Gastrocnemius medialis (tissue), 4 donors: ENCODE measurements at regions not wholly inside any gene's neighbourhood (a gene's known extent, or its start where the extent isn't known, plus 50 kb on each side); places are given as distances from the start of the nearest gene placed in this dataset.

Experiments used
- ATAC-seq, 2 donors: fragments of 150-250 bp; one replicate each; pipeline ENCODE4 v1.9.1; 2016
- DNase-seq, 2 donors: peaks; one replicate each; pipeline ENCODE4 v3.0.0-alpha.2; 2019
- H3K27ac ChIP-seq, 4 donors: fragments of 200-600 bp; sonication (generic); 1 replicate in 1 of 4; 2 replicates in 3 of 4; pipeline ENCODE4 v1.5.1; 2016 to 2018; ENCODE audit warnings: mild to moderate bottlenecking in 2 of 4, moderate library complexity in 1 of 4
- H3K27me3 ChIP-seq, 3 donors: fragments of 200-600 bp; sonication (generic) in 2 of 3; 1 replicate in 1 of 3; 2 replicates in 2 of 3; pipeline versions ENCODE4 v1.5.1 to v1.6.0; 2016 to 2019; ENCODE audit warnings: mild to moderate bottlenecking in 1 of 3, moderate library complexity in 1 of 3
- H3K36me3 ChIP-seq, 2 donors: fragments of 200-600 bp; sonication (generic) in 1 of 2; one replicate each; pipeline ENCODE4 v1.5.1; 2017 to 2018
- H3K4me1 ChIP-seq, 2 donors: fragments of 200-600 bp; sonication (generic) in 1 of 2; one replicate each; pipeline ENCODE4 v1.5.1; 2016 to 2017; ENCODE audit warnings: mild to moderate bottlenecking in 2 of 2
- H3K4me3 ChIP-seq, 4 donors: fragments of 200-600 bp; sonication (generic) in 3 of 4; 1 replicate in 1 of 4; 2 replicates in 3 of 4; pipeline ENCODE4 v1.5.1; 2016 to 2019; ENCODE audit warnings: mild to moderate bottlenecking in 2 of 4
- H3K9me3 ChIP-seq, 3 donors: fragments of 200-600 bp; sonication (generic) in 2 of 3; 1 replicate in 1 of 3; 2 replicates in 2 of 3; pipeline ENCODE4 v1.5.1; 2016 to 2019
- CTCF ChIP-seq, 5 experiments: fragments of 450-650 bp in 3 of 5; fragments of 200-600 bp in 2 of 5; sonication (generic) in 2 of 5; IDR thresholded peaks in 4 of 5; conservative IDR thresholded peaks in 1 of 5; 1 replicate in 4 of 5; 2 replicates in 1 of 5; pipeline ENCODE4 v1.5.1; 2016 to 2019; ENCODE audit warnings: antibody characterized with exemption in 5 of 5, mild to moderate bottlenecking in 3 of 5, moderate library complexity in 3 of 5
- POLR2A ChIP-seq, 2 donors: fragments of 450-650 bp; IDR thresholded peaks; one replicate each; pipeline ENCODE4 v1.6.1; 2017; ENCODE audit warnings: antibody characterized with exemption in 2 of 2, mild to moderate bottlenecking in 2 of 2, moderate library complexity in 2 of 2
- in situ Hi-C, 4 donors: fragments of 200-750 bp; cut with MboI; loops; one replicate each; pipeline versions ENCODE4 v1.15.0 to v1.8.0; 2017; ENCODE audit warnings: low sequenced_read_pairs in 4 of 4
- intact Hi-C: fragments of 100-400 bp; cut with DNase I; formaldehyde crosslinking; loops from one replicate; pipeline ENCODE4 v1.15.1; 2023; ENCODE audit warnings: low total_unique reads

- Histone ChIP-seq H3K27ac (no peak overlapping the region), H3K4me3 (no peak overlapping the region), H3K4me1 (no peaks in the 10 kb centered on the region), H3K36me3 (no peaks in the 10 kb centered on the region), H3K9me3 (no peaks in the 10 kb centered on the region), H3K27me3 (no peaks in the 10 kb centered on the region)
- DNase-seq (no peak), ATAC-seq (no peak)
- intact Hi-C loops, result no loop called here
- in situ Hi-C loops, result no loop called here
- TF ChIP-seq CTCF (IDR thresholded peaks at IDR 0.05 in 4 of 5, conservative IDR thresholded peaks at IDR 0.05 in 1 of 5) (no peak), POLR2A (IDR thresholded peaks at IDR 0.05) (no peak)
Measured at GRCh38 chr3:4174791-4175190, 128.4 kb upstream of the SETMAR start.

- TF ChIP-seq CTCF (IDR thresholded peaks at IDR 0.05 in 4 of 5, conservative IDR thresholded peaks at IDR 0.05 in 1 of 5), result no peak
- TF ChIP-seq POLR2A (IDR thresholded peaks at IDR 0.05), result no peak
- H3K27ac ChIP-seq, result no peak overlapping the region
- no peak for ATAC-seq
- in situ Hi-C loops (no loop called here), intact Hi-C loops (no loop called here)
- no peaks in the 10 kb centered on the region for H3K27me3 ChIP-seq
- H3K4me3 ChIP-seq, result no peak overlapping the region
- no peaks in the 10 kb centered on the region for H3K36me3 ChIP-seq
- H3K4me1 ChIP-seq, result no peaks in the 10 kb centered on the region
- H3K9me3 ChIP-seq, result no peaks in the 10 kb centered on the region
- DNase-seq, result no peak
Measured at GRCh38 chr3:4191971-4192370, 111.2 kb upstream of the SETMAR start.

- Histone ChIP-seq H3K4me3 (no peak overlapping the region), H3K27me3 (no peaks in the 10 kb centered on the region), H3K36me3 (no peaks in the 10 kb centered on the region), H3K27ac (no peak overlapping the region), H3K4me1 (no peaks in the 10 kb centered on the region), H3K9me3 (no peaks in the 10 kb centered on the region)
- in situ Hi-C loops (no loop called here), intact Hi-C loops (no loop called here)
- TF ChIP-seq CTCF (IDR thresholded peaks at IDR 0.05 in 4 of 5, conservative IDR thresholded peaks at IDR 0.05 in 1 of 5), result no peak
- no peak for TF ChIP-seq POLR2A (IDR thresholded peaks at IDR 0.05)
- ATAC-seq (no peak), DNase-seq (no peak)
Measured at GRCh38 chr3:4195006-4195405, 108.2 kb upstream of the SETMAR start.

GRCh38 chr3:4196506-4197147 is 106.5 kb upstream of the SETMAR start:
- H3K4me1 ChIP-seq, result no peaks in the 10 kb centered on the region
- DNase-seq (no peak), ATAC-seq (no peak)
- in situ Hi-C loops (no loop called here), intact Hi-C loops (no loop called here)
- H3K27ac ChIP-seq, result no peak overlapping the region
- no peaks in the 10 kb centered on the region for H3K36me3 ChIP-seq
- no peaks in the 10 kb centered on the region for H3K9me3 ChIP-seq
- TF ChIP-seq POLR2A (IDR thresholded peaks at IDR 0.05), result no peak
- no peak for TF ChIP-seq CTCF (IDR thresholded peaks at IDR 0.05 in 4 of 5, conservative IDR thresholded peaks at IDR 0.05 in 1 of 5)
- no peak overlapping the region for H3K4me3 ChIP-seq
- no peaks in the 10 kb centered on the region for H3K27me3 ChIP-seq

GRCh38 chr3:4197670-4198069 is 105.5 kb upstream of the SETMAR start:
- Histone ChIP-seq H3K36me3 (no peaks in the 10 kb centered on the region), H3K4me3 (no peak overlapping the region), H3K27ac (no peak overlapping the region), H3K27me3 (no peaks in the 10 kb centered on the region), H3K4me1 (no peaks in the 10 kb centered on the region), H3K9me3 (no peaks in the 10 kb centered on the region)
- intact Hi-C loops (no loop called here), in situ Hi-C loops (no loop called here)
- ATAC-seq, result no peak
- DNase-seq, result no peak
- no peak for TF ChIP-seq CTCF (IDR thresholded peaks at IDR 0.05 in 4 of 5, conservative IDR thresholded peaks at IDR 0.05 in 1 of 5)
